ENCODE measurements at regions not wholly inside any gene's neighbourhood (a gene's known extent, or its start where the extent isn't known, plus 50 kb on each side); places are given as distances from the start of the nearest gene placed in this dataset.

DNA sequence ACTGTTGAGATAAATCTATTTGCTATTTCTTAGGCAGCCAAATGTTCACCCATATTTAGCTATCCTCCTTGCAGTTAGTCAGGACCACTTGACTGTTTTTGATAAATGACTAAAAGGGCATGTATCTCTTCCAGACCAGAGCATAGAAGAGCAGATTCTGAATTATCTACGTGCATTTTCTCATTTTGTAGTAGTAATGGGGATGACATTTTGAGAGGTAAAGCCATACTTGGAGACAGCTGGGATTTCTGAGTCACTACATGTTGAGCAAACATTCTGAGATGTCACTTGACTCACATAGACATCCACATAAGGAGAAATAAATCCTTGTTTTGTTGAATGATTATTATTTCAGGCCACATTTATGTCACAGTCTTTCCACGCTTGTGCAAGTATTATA, 297.6 kb downstream of the CDH10 start:
- TF ChIP-seq, protein P1, sequence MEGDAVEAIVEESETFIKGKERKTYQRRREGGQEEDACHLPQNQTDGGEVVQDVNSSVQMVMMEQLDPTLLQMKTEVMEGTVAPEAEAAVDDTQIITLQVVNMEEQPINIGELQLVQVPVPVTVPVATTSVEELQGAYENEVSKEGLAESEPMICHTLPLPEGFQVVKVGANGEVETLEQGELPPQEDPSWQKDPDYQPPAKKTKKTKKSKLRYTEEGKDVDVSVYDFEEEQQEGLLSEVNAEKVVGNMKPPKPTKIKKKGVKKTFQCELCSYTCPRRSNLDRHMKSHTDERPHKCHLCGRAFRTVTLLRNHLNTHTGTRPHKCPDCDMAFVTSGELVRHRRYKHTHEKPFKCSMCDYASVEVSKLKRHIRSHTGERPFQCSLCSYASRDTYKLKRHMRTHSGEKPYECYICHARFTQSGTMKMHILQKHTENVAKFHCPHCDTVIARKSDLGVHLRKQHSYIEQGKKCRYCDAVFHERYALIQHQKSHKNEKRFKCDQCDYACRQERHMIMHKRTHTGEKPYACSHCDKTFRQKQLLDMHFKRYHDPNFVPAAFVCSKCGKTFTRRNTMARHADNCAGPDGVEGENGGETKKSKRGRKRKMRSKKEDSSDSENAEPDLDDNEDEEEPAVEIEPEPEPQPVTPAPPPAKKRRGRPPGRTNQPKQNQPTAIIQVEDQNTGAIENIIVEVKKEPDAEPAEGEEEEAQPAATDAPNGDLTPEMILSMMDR (conservative IDR thresholded peaks at IDR 0.05) = no peak
- no peak for TF ChIP-seq EZH2 (IDR thresholded peaks at IDR 0.05; ENCODE audit: low read depth)

Data from PC-9 (cell line).